GM23248 (cell line): ENCODE measurements at regions not wholly inside any gene's neighbourhood (a gene's known extent, or its start where the extent isn't known, plus 50 kb on each side); places are given as distances from the start of the nearest gene placed in this dataset.

Experiments
- EZH2 ChIP-seq: fragments of 200-600 bp; sonication (generic); IDR thresholded peaks from 2 replicates; pipeline ENCODE4 v1.6.1; 2018; ENCODE audit warnings: antibody characterized with exemption, mild to moderate bottlenecking; ENCODE audit not compliant: insufficient read depth, poor library complexity, severe bottlenecking
- EZH2phosphoT487 ChIP-seq: fragments of 200-600 bp; sonication (generic); IDR thresholded peaks from 2 replicates; pipeline ENCODE4 v1.6.1; 2018; ENCODE audit warnings: antibody characterized with exemption, moderate library complexity, mild to moderate bottlenecking, low read depth; ENCODE audit not compliant: insufficient read depth

DNA sequence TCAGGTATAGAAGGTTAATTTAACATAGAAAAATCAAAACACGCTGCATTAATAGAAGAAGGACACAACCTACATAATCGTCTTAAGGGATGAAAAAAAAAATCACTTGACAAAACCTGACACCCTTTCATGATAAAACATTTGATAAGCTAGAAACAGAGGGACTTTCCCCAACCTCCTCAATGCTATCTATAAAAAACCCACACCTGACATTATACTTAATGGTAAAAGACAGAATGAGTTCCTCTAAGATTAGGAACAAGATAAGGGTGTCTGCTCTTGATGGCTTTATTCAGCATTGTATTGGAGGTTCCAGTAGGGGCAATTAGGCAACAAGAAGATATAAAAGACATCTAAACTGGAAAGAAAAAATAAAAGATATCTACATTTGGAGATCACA, 69.9 kb upstream of the KBTBD8 start:
- TF ChIP-seq EZH2phosphoT487 = no peak
- TF ChIP-seq EZH2 = no peak
